ENCODE measurements at regions not wholly inside any gene's neighbourhood (a gene's known extent, or its start where the extent isn't known, plus 50 kb on each side); places are given as distances from the start of the nearest gene placed in this dataset.
A peak's percentile ranks its signal among the peaks of the same experiment; 100 is the strongest.
"Not testable (repeated sequence)": the region's sequence is repeated elsewhere in the genome, so short reads cannot be mapped to it uniquely, and the experiment has no call there.

DNA sequence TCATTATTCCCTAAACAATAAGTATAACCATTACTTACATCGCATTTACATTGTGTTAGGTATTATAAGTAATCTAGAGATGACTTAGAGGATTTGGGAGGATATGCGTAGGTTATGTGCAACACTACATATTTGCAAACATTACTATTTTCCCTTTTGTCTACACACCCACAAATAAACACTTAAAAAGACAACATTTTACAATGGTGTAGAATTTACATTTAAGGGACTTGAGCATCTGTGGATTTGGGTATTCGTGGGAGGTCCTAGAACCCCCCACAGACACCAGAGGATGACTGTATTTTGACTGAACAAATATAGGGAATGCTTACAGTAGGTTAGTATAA is 220.2 kb upstream of the MYO3A start:
- no peak for DNase-seq (ENCODE audit: low spot score)

- DNase-seq (ENCODE audit: low spot score): no peak
These were observed 209.8 kb upstream of the MYO3A start for GRCh38 chr10:25724241-25724640.

- DNase-seq (ENCODE audit: low spot score): peak; percentile 56
These were observed 207.9 kb upstream of the MYO3A start for GRCh38 chr10:25725917-25726716.

GRCh38 chr10:25738776-25739175 is 195.3 kb upstream of the MYO3A start:
- no peak for DNase-seq (ENCODE audit: low spot score)

DNA sequence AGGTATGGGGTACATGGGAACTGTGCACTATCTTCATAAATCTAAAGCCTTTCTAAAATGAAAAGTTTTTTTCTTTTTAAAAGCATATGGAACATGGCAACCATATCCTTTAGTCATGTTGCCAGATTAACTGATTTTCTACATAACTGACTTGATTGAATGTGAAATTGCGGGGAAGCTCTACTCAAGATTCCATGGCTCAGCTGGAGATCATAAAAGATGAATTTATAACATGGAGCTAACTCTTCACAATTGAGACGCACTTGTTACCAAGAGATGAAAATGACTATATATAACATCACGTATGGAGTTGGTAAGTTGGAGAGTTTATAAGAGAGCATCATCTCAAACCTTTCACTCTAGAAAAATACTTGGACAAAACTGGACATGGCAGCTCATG is 190.2 kb upstream of the MYO3A start:
- DNase-seq (ENCODE audit: low spot score): no peak

DNA sequence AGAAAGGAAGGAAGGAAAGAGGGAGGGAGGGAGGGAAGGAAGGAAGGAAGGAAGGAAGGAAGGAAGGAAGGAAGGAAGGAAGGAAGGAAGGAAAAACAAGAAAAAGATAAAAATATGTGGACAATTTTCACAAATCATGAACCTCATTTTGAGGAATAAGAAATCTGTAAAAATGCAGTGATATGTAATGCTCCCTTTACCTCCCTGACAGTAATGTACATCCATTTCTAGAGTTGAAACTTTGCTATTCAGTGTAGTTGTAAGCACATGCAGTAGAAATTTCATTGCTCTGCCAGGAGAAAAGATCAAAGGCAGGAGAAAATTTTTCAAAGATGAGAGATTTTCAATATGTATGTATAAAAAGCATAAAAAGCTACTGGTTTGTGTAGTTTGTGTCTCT is 189.5 kb upstream of the MYO3A start:
- DNase-seq (ENCODE audit: low spot score): no peak

- DNase-seq (ENCODE audit: low spot score): no peak
These were observed 188.1 kb upstream of the MYO3A start for GRCh38 chr10:25745976-25746375.

GRCh38 chr10:25747084-25747483 is 186.9 kb upstream of the MYO3A start:
- no peak for DNase-seq (ENCODE audit: low spot score)

GRCh38 chr10:25748509-25748908 is 185.5 kb upstream of the MYO3A start:
- DNase-seq (ENCODE audit: low spot score): no peak

DNA sequence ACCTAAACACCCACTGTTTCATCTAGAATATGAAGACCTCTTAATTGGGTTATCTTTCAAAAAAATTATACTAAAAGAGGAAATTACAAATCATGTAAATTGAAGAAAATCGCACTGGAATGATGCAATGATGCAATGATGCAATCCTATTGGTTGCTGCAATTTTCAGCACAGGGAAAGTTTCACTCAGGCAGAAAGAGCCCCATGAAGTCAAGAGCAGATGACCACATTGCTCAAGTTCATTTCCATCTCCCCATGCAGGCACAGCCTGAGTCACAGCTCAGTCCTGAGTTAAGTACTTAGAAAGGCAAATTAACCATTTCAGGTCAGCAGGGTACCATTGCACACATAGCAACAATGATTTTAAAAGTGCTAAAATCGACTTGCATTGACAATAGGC is 180.3 kb upstream of the MYO3A start:
- no peak for DNase-seq (ENCODE audit: low spot score)

DNA sequence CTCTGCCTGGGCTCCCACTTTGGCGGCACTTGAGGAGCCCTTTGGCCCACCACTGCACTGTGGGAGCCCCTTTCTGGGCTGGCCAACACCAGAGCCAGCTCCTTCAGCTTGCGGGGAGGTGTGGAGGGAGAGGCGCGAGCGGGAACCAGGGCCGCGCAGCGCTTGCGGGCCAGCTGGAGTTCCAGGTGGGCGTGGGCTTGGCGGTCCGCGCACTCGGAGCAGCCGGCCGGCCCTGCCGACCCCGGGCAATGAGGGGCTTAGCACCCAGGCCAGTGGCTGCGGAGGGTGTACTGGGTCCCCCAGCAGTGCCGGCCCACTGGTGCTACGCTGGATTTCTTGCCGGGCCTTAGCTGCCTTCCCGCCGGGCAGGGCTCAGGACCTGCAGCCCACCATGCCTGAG is 178.2 kb upstream of the MYO3A start:
- not testable (repeated sequence) for DNase-seq (ENCODE audit: low spot score)

DNA sequence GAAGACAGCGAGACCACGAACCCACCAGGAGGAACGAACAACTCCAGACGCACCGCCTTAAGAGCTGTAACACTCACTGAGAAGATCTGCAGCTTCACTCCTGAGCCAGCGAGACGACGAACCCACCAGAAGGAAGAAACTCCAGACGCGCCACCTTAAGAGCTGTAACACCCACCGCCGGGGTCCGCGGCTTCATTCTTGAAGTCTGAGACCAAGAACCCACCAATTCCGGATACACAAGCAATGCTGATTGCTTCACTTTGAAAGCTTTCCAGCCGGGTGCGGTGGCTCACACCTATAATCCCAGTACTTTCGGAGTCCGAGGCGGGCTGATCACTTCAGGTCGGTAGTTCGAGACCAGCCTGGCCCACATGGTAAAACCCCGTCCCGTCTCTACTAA is 177.2 kb upstream of the MYO3A start:
- no peak for DNase-seq (ENCODE audit: low spot score)

GRCh38 chr10:25758041-25758457 is 176.0 kb upstream of the MYO3A start:
- no peak for DNase-seq (ENCODE audit: low spot score)

- DNase-seq (ENCODE audit: low spot score): no peak
These were observed 175.5 kb upstream of the MYO3A start for GRCh38 chr10:25758511-25758910.

DNA sequence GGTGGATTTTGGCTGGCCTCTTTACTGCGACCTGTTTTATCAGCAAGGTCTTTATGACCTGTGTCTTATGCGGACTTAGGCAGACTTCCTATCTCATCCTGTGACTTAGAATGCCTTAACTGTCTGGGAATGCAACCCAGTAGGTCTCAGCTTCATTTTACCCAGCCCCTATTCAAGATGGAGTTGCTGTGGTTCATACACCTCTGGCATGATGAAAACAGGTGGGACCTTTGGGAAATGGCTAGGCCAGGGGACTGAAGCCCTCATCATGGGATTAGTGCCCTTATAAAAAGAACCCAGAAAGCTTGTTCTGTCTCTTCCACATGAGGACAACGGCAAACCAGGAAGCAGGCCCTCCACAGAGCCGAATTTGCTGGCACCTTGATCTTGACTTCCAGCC is 172.1 kb upstream of the MYO3A start:
- DNase-seq (ENCODE audit: low spot score): no peak

DNA sequence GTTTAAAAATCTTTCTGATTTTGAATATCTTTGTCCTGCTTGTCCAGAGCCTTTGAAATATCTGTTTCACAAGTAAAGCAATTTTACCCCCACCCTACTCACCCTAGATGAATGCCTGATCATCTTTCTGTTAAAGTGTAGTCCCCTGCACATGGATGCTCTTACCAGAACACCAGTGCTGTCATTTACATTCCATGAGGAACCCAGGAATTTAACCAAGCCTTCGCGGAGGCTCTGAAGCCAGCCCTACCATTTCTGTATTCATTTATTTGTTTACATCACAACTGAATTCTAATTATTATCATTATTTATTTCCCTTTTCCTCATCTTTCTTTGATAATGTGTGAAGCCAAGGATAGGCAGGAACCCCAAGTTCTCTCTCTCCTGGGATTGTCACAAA is 167.8 kb upstream of the MYO3A start:
- DNase-seq (ENCODE audit: low spot score): no peak

GRCh38 chr10:25766687-25767221 is 167.3 kb upstream of the MYO3A start:
- no peak for DNase-seq (ENCODE audit: low spot score)

DNA sequence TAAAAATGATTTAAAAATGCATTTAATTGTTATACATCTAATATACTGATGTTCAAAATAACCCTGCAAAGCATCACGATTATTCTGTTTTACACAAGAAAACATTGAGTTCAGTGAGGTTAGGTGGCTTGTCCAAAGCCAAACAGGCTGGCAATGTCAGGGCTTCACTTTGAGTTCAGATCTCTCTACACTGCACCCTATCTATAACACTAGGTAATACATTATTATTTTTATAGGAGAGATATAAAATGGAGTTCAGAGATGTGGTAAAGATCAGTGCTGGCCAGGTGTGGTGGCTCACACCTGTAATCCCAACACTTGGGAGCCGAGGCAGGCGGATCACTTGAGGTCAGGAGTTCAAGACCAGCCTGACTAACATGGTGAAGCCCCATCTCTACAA is 165.9 kb upstream of the MYO3A start:
- no peak for DNase-seq (ENCODE audit: low spot score)

- no peak for DNase-seq (ENCODE audit: low spot score)
These were observed 155.4 kb upstream of the MYO3A start for GRCh38 chr10:25778646-25779045.

- no peak for DNase-seq (ENCODE audit: low spot score)
These were observed 147.9 kb upstream of the MYO3A start for GRCh38 chr10:25786161-25786560.

DNA sequence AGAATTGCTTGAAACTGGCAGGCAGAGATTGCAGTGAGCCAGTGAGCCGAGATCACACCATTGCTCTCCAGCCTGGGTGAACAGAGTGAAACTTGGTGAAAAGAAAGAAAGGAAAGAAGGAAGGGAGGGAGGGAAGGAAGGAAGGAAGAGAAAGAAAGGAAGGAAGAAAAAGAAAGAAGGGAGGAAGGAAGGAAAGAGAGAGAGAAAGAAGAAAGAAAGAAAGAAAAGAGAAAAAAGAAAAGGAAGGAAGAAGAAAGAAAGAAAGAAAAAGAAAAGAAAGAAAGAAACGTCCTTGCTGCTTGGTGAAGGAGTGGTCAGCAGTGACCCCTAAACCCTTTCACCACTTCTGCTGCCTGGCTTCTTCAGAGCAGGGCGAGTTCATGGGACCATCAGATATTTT is 147.1 kb upstream of the MYO3A start:
- no peak for DNase-seq (ENCODE audit: low spot score)

DNA sequence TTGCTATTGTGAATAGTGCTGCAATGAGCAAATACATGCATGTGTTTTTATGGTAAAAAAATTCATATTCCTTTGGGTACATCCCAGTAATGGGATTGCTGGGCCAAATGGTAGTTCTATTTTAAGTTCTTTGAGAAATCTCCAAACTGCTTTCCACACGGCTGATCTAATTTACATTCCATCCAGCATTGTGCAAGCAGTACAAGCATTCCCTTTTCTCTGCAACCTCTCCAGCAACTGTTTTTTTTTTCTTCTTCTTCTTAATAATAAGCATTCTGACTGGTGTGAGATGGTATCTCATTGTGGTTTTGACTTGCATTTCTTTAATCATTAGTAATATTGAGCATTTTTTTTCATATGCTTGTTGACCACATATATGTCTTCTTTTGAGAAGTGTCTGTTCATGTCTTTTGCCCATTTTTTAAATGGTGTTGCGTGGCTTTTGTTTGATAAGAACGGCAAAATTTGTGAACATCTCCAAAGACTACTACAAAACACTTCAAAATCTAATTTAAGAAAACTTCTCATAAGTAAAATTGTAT is 136.1 kb upstream of the MYO3A start:
- no peak for DNase-seq (ENCODE audit: low spot score)

GRCh38 chr10:25804505-25804904 is 129.5 kb upstream of the MYO3A start:
- DNase-seq (ENCODE audit: low spot score): no peak

GRCh38 chr10:25805986-25806385 is 128.0 kb upstream of the MYO3A start:
- no peak for DNase-seq (ENCODE audit: low spot score)
